T1000 (cell line): ENCODE measurements at regions not wholly inside any gene's neighbourhood (a gene's known extent, or its start where the extent isn't known, plus 50 kb on each side); places are given as distances from the start of the nearest gene placed in this dataset.

Experiments used
- DNase-seq: peaks from one replicate; lab custom pipeline; 2025; ENCODE audit warnings: mixed read lengths; lab: John Stamatoyannopoulos, UW

DNA sequence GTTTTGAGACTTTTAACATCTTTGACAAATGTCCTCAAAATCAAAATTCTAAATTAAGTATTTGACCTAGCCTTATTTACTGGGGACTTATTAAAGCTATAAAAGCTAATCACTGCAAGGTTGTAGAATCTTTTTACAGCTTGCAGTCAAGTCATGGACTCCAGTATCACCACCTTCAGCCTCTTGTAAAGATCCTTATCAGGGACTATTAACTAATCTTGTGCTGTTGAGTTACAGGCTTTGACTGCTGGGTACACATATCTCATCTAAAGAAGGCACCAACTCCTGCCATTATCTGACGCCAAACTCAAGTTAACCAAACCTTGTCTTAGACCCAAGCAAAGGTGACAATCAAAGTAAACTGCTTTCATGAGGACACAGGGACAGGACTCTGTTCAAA, 621.0 kb upstream of the IGFBP3 start:
- no peak for DNase-seq

DNA sequence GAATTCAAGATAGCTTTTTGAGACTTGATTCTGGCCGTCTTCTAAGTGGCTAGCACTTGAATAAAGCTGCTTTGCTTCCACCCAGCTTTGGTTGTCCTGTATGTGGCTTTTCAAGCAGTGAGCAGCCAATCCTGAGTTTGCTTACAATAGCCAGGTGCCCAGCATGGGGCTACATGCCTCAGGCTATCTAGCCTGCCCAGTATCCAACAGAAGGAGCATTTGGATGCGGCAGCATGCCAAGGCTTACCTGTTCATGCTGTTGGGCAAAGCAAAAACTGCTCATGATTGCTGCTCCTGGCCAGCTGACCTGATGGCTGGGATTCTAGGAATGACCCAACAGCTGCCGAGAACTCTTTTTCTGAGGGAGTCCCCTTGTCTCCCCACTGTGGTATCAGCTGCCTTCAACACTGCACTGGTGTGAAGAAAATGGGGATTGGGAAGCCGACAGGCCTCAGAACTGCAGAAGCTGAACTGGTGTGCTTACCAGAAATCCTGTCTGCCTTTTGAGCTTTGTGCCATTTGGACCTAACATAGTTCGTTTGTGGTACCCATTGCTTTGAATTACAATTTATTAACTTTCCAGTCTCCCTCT, 618.9 kb upstream of the IGFBP3 start:
- no peak for DNase-seq

DNA sequence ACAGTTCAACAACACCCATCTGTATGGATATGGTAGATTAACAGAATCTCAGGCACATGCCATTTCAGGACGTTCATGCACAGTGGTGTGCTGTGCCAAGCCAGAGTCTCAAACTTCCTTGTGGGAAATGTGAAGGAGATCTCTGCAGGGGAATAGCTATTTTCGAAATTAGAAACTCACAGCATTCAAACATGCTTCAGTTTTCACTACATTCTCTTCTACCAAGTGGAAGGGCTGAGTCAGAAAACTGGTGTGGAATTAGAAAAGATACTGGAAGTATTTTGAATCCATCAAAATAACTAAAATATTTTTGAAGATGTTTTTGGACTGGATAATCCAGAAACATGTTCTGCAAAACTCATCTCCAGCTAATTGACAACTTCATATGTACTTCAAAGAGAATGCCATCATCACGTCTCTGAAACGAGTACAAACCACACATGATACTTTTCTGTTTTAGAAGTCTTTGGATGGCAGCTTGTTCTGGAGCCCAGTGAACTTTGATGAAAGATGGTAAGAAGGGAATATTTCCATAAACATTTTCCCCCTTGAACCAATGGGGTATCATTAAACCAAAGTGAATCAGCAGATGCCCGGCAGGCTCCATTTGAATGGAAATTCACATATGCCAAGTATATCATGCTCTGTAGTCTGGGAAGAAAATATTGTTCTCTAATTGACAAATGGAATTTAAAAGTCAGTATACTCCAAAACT, 616.3 kb upstream of the IGFBP3 start:
- DNase-seq: no peak

DNA sequence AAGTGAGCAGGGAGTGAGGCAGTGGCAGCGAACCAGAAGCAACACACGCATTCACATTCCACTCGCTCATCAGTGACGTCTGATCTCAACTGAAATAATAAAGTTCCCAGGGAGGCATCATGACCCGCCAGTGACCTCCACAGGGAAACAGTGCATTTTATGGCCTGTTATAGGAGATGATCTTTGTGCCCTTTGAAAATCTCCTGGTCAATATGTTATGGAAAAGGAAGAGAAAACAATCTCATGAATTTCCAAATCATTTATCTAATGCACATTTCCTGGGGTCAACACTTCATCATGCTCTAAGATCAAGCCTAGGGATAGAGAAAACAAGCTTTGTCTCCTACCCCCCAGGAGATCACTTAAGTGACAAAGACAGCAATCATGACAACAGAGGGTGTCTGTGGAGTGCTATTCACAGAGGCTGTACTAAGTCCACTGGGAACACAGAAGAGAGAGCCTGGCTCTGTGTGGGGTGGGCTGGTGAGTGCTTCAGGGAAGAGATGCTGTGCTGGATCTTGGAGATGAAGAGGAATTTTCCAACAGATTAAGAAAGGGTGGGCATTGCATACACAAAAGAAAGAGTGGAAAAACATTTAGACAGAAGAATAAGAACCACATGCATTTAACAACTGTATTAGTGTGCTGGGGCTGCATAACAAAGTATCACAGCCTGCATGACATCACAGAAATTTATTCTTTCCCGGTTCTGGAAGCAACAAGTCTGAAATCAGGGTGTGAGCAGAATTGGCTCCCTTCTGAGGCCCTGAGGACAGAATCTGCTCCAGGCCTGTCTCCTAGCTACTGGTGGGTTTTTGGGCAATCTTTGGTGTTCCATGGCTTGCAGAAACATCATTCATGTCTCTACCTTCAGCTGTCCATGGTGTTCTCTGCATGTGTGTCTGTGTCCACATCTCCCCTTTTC, 613.9 kb upstream of the IGFBP3 start:
- no peak for DNase-seq

DNA sequence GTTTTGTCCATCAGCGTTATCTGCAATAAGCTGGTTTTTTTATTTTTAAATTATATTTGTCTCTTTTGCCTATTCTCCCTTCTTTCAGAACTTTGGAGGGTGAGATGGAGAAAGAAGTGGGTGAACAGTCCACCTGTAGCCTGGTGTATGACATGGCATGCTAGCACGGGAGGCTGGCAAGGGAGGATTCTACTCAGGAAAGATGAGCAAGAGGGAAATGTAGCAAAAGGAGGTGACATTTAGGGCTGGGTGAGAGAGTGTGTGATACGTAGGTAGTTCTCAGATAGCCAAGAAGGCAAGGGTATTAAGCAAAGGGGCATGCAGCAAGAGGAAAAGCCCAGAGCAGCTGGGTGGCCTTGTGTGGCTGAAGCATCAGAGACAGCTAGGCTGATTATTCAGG, 612.9 kb upstream of the IGFBP3 start:
- no peak for DNase-seq

DNA sequence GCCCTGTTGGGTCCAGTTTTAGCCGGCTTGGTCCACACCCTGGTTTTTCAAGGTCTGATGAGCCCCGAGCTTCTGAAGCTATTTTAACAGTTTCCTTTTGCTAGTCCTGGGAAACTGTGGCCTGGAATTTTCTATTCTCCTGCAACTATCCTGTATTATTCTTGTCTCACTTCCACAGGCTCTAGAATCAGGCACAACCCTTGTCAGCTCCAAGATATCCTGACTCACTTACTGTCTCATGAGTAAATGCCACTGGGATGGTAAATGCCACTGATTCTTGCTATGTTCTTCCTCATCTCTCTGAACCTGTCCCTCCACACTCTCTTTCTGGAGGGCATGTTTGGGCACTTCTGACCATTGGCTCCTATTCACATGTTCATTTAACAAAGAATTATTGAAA, 611.5 kb upstream of the IGFBP3 start:
- DNase-seq: no peak

DNA sequence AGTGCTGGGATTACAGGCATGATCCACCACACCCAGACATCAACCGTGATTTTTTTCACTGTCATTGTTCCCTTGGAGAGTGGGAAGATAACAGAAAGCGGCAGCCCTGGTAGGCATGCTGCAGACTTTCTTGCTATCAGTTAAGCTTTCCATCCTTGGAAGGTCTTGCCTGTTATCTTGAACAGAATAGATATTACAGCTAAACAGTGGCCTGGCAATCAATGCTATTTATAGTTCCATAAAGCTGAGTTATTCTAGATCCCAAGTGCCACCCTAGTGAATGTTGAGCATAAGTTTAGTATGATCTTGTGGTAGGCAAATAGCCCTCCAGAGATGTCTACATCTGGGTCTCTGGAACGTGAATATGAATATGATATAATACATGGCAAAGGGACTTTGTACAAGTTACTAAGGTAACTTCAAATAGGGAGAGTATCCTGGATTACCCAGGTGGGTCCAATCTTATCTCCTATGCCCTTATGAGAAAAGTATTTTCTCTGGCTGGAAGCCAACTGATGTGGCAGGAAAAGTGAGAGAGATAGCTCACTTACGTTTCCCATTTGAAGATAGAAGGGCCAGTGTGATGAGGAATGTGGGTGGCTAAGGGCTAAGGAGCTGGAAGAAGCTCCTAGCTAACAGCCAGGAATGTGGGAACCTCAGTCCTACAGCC, 609.1 kb upstream of the IGFBP3 start:
- no peak for DNase-seq

DNA sequence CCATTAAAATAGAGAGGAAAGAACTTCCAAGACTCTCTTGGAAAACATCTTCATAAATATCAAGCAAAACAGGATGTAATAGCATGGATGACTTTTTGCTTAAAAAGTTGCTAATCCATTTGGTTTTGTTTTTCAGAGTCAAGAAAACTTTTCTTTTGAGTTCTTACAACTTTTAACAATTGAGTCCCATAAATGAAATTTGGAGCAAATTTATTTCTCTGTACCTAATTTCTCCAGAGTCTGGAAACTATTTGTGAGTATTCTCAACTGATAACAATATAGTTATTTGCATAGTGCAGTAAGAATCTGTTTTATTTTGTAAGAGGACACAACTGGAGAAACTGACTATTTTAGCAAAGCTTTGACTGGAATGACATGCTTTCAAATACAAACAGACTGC, 606.3 kb upstream of the IGFBP3 start:
- no peak for DNase-seq

DNA sequence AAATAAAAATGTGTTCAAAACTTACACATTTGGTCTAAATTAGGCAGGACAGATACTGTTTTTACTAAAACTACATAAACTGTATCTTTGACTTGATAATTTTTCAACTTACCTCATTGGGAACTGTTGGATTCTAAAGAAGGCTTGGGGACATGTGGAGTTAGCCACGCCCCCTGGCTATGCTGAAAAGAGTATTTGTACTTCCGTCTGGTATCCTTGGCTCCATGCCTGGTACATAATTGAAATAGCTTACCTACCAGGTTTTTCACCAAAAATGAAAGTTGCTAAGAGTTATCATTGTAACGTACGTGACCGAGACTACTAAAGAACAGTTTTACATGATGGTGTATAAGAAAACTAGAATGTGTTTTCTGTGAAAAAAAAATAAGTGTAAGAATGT, 604.8 kb upstream of the IGFBP3 start:
- DNase-seq: no peak

DNA sequence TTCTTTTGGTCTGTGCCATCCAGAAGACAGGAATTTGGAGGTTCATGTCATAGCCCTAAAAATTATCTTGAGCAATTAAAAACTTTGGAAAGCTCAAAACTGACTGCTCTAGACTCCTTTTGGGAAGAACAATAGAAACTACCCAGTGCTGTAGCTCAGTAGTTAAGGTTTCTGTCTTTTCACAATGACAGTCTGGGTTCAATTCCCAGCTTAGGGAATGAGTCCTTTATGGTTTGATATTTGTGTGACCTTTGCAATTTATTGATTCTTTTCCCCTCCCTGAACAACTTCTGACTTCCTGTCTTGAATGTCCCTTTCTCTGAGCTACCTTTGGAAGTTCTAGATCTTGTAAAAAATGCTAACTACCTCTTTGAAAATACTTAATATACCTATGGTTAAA, 603.3 kb upstream of the IGFBP3 start:
- DNase-seq: no peak

DNA sequence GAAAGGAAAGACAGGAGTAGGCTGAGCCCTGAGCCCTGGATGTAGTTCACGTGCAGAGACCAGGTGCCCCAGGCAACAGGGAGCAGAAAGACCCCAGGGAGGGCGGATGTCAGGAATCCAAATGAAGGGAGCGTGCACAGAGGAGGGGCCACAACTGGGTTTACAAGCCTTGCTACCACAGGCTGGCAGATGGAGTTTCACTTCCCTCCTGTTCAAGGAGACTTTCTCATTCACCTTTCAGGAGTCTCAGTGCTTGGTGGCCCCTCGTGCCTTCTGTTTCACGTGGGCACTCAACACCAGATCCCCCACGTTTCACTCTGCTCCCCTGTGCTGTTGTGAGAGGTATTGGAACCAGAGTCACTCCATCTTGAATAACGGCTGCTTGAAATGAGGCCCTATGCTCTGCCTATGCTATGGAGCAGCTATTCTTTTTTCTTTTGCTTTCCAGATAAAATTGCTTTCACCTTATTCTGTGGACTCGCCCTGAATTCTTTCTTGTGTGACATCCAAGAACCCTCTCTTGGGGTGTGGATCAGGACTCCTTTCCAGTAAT, 601.4 kb upstream of the IGFBP3 start:
- DNase-seq: no peak

DNA sequence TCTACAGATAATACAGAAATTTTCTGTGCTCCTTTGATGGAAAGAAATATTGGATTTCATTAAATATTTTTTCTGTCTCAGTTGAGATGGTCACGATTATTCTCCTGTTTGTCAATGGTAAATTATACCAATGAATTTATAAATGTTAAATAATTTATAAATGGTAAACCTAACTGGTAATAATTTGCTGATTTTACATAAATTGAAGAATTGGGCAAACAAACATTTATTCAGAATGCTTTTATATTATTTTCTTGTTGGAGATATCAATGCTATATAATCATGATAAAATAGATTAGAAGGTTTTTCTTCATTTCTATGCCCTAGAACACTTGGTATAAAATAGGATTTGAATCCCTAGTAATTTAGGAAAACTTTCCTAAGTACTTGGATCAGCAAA, 597.6 kb upstream of the IGFBP3 start:
- no peak for DNase-seq

DNA sequence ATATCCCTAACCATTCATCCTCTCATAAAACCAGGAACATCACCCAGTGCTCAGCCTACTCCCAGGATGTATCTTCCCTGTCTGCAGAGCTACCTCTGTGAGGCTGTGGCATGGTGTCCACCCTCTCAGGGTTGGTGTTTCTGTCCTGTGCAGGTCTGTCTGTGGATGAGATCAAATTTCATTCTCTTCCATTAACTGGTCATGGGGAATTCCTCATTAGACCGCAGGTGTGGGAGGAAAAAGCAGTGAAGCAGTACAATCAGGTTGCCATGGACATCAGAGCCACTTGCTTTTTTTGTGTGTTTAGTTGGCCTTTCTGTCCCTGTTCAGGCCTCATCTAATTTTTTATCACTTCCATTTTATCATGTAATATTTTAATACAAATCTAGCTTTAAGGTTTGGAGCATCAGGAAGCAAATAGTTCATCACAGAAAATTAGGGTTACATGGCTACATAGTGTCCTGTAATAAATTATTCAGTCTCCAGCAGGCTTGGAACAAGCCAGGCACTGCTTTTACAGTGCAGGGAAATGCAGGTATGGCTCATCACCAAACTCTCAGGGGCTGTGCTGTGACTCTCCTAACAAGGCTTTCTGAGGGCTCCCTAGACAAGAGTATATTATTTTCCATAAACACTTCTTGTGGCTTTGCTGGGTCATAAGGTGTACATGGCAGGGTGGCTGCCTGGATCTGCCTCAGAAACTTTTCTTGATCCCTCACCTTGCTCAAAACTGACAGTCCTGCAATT, 594.9 kb upstream of the IGFBP3 start:
- no peak for DNase-seq

DNA sequence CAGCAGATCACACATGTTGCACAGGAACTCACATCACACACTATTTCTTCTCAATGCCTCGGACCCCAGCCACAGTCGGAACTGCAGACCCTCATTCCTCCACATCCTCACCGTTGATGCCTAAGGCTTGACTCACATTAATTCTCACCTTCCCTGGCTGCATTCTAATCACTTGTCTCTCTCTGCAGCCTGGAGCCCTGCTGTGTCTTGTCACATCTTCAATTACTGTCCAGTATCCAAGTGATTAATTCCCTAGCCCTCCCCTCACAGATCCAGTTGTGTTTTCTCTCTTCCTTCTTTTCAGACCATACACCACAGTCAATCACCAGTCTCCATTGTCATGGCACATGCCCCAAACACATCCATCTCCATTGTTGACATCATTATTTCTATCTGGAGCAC, 592.4 kb upstream of the IGFBP3 start:
- DNase-seq: no peak

DNA sequence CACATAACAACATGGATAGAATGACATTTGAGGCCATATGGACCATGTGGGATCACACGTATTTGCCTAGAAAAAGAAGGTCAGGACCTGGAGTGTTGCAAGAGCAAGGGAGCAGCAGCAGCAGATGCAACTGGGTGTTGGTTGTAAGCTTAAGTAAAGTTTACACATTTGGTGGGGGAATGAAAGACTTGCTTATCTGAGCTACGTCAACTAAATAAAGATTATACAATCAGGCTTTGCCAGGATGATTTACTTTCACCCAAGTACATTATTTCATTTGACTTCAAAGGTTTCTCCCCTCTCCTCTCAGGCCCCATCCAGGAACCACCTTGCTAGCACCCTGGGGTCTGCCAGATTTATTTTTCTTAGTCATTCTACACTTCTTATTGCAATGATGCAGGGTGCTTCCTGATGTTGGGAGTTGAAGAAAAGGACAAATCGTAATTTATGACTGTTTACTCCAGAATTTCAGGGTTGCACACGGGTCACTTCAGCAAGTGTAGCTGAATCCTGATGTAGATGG, 591.9 kb upstream of the IGFBP3 start:
- DNase-seq: no peak

DNA sequence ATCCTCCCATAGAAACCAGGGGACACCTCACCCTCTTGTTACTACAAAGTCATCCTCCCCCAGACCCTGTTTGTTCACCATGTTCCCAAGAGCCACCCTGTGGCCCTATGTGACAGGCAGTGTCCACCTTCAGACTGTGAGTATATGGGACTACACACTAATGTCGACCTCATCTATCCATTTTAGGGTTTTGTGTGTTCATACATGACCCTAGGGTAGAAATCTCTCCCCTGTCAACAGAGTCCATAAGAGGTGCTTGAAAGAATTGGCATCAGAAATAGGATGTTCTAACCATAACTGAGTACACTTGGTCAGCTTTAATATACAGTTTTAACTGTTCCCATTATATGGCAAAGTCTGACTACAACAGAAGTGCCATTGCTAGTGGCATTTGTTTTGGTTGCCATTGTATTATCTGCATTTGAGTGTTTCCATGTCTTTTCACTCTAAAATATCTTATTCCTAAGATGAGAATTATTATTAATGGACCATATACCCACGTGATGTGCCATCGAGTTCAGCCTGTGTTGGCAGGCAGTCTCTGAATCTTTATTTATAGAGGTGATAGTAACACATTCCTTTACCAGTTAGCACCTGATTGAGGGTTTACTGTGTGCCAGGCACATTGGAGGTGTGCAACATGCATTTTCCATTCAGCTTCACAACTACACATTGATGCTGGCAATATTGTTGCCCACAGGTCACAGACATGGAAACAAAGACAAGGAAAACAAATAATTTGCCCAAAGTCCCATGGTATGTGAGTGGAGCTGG, 590.6 kb upstream of the IGFBP3 start:
- DNase-seq: no peak

DNA sequence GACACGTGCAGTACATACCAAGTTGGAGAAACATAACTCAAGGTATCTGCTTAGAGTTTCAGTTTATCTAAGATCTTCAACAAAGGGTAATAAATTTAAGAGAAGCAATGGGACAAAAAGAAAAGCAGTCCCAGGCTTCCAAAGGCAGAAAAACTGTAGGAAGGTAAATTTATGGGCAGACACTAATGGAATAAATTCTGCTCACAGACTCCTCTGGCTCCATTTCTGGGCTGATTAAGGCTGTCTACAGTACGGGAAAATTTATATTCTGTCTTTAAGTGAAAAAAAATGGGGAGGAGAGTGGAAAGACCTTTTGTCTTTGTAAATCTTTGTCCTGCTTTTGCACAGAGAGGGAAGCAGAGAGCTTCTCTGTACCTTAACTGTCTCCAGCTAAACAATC, 587.5 kb upstream of the IGFBP3 start:
- DNase-seq: no peak

DNA sequence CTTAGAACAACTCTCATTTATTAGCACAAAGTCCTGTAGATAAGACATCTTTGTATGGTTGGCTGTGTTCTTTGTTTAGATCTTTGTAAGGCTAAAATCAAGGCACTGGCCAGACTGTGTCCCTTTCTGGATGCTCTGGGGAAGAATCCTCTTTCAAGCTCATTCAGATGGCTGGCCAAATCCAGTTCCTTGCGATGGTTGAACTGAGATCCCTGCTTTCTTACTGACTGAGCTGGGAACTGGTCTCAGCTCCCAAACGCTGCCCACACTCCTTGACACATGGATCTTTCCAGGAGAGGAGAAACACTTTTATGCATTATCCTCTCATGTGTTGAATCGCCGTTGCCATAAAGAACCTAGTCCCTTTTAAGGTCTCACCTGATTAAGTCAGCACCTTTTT, 586.5 kb upstream of the IGFBP3 start:
- DNase-seq: no peak

DNA sequence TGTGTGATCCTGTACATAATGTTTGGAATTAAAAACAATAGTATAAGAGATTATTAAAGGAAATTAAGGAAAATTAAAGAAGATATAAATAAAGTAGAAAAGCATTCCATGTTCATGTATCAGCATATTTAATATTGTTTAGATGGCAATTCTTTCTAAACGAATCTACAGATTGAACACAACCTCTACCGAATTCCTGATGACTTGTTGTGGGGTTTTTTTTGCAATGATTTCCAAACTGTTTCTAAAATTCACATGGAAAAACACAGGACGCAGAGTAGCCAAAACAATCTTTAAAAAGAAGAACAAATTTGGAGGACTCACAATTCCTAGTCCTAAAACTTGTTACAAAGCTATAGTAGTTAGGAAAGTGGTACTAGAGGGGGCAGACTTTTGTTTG, 573.4 kb upstream of the IGFBP3 start:
- no peak for DNase-seq

DNA sequence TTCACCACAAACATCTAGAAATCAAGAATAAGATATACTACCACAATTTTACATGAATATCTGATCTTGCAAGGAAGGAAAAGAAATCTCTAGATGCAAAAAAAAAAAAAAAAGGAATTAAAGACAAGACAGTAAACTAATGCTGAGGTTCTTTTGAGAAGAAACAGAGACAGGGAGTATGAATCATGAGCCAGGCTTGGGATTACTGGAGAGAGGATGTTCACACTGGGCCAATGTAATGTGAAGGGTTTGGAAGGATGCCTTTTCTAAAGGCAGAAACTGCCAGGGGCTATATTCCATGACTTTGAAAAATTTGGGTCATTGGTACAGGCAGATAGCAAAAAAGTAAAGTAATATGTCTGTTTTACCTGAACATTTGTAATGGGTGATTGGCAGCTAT, 573.0 kb upstream of the IGFBP3 start:
- no peak for DNase-seq
